ENCODE measurements at regions not wholly inside any gene's neighbourhood (a gene's known extent, or its start where the extent isn't known, plus 50 kb on each side); places are given as distances from the start of the nearest gene placed in this dataset.

DNA sequence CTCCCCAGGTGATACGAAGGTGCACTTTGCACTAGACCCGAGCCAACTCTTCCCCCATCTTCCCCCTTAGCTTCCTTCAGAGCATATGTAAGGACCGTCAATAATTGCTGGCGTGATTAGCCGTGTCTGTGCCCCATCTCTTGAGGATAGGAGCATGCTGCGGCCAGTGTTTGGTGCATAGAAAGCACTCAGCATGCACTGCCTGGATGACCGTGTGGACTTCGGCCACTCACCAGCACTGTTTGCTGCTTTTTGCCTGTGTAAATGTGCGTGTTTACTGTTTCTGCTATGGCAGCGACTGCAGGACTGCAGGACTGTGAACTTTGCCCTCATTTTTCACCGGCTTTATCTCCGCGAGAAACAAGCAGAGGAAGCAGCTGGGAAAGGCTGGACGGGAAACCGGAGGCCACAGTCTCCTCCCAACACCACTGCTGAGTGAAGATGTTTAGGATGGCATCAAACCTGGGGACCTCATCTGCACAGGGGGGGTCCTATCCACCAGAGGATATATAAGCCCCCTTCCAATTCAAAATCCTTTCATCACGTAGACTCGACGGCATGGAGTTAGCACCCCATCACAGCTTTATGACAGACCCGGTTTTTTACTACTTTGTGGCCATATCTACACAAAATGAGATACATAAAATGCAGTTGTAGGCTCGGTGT, 150.6 kb upstream of the AFDN start (continued):
- TF ChIP-seq ATRX (CRISPR knock-in tag; IDR thresholded peaks at IDR 0.05; ENCODE audit: borderline replicate concordance) (no peak), ZNF605 (CRISPR knock-in tag; IDR thresholded peaks at IDR 0.05) (peak; percentile 95), IRF2 (CRISPR knock-in tag; IDR thresholded peaks at IDR 0.05) (peak; percentile 99), ZNF562 (CRISPR knock-in tag; IDR thresholded peaks at IDR 0.05; ENCODE audit: borderline replicate concordance) (no peak; the same call in 1 of the 2 replicates), SIX4 (CRISPR knock-in tag; IDR thresholded peaks at IDR 0.05) (peak; percentile 93), NFKBIZ (CRISPR knock-in tag; IDR thresholded peaks at IDR 0.05) (peak; percentile 99), ASH2L (IDR thresholded peaks at IDR 0.05; ENCODE audit: insufficient read length, low read depth, low read length) (peak; percentile 99), CHD4 (IDR thresholded peaks at IDR 0.05; ENCODE audit: borderline replicate concordance, low read length) (peak; percentile 93), ZZZ3 (CRISPR knock-in tag; IDR thresholded peaks at IDR 0.05; ENCODE audit: borderline replicate concordance) (peak; percentile 70), CBFB (CRISPR knock-in tag; IDR thresholded peaks at IDR 0.05) (peak; percentile 92), SRSF1 (optimal IDR thresholded peaks at IDR 0.05; ENCODE audit: low read depth, low read length) (no peak), HCFC1 (IDR thresholded peaks at IDR 0.05; ENCODE audit: low read depth, low read length) (no peak), ZFP82 (CRISPR knock-in tag; IDR thresholded peaks at IDR 0.05; ENCODE audit: borderline replicate concordance) (no peak), CREM (IDR thresholded peaks at IDR 0.05) (peak; percentile 95), CREM (CRISPR knock-in tag; IDR thresholded peaks at IDR 0.05) (no peak), MYC (CRISPR knock-in tag; IDR thresholded peaks at IDR 0.05; ENCODE audit: borderline replicate concordance) (peak; percentile 98), ZFP36 (IDR thresholded peaks at IDR 0.05; ENCODE audit: borderline replicate concordance, low read depth, low read length, partially characterized antibody) (no peak), ZNF788 (CRISPR knock-in tag; IDR thresholded peaks at IDR 0.05; ENCODE audit: borderline replicate concordance) (peak; percentile 100), ZNF780A (CRISPR knock-in tag; IDR thresholded peaks at IDR 0.05) (peak; percentile 98), CEBPG (CRISPR knock-in tag; IDR thresholded peaks at IDR 0.05) (peak; percentile 88), PHF8 (CRISPR knock-in tag; IDR thresholded peaks at IDR 0.05) (peak; percentile 78), STAG1 (CRISPR knock-in tag; IDR thresholded peaks at IDR 0.05) (peak; percentile 70), ZSCAN9 (CRISPR knock-in tag; IDR thresholded peaks at IDR 0.05; ENCODE audit: borderline replicate concordance) (peak; percentile 99), ZNF331 (CRISPR knock-in tag; IDR thresholded peaks at IDR 0.05) (peak; percentile 98), ELF1 (CRISPR knock-in tag; IDR thresholded peaks at IDR 0.05) (peak; percentile 81)
- TF ChIP-seq, protein P1, sequence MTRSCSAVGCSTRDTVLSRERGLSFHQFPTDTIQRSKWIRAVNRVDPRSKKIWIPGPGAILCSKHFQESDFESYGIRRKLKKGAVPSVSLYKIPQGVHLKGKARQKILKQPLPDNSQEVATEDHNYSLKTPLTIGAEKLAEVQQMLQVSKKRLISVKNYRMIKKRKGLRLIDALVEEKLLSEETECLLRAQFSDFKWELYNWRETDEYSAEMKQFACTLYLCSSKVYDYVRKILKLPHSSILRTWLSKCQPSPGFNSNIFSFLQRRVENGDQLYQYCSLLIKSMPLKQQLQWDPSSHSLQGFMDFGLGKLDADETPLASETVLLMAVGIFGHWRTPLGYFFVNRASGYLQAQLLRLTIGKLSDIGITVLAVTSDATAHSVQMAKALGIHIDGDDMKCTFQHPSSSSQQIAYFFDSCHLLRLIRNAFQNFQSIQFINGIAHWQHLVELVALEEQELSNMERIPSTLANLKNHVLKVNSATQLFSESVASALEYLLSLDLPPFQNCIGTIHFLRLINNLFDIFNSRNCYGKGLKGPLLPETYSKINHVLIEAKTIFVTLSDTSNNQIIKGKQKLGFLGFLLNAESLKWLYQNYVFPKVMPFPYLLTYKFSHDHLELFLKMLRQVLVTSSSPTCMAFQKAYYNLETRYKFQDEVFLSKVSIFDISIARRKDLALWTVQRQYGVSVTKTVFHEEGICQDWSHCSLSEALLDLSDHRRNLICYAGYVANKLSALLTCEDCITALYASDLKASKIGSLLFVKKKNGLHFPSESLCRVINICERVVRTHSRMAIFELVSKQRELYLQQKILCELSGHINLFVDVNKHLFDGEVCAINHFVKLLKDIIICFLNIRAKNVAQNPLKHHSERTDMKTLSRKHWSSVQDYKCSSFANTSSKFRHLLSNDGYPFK (CRISPR knock-in tag; IDR thresholded peaks at IDR 0.05; ENCODE audit: borderline replicate concordance) = peak; percentile 93
- TF ChIP-seq, protein P2, sequence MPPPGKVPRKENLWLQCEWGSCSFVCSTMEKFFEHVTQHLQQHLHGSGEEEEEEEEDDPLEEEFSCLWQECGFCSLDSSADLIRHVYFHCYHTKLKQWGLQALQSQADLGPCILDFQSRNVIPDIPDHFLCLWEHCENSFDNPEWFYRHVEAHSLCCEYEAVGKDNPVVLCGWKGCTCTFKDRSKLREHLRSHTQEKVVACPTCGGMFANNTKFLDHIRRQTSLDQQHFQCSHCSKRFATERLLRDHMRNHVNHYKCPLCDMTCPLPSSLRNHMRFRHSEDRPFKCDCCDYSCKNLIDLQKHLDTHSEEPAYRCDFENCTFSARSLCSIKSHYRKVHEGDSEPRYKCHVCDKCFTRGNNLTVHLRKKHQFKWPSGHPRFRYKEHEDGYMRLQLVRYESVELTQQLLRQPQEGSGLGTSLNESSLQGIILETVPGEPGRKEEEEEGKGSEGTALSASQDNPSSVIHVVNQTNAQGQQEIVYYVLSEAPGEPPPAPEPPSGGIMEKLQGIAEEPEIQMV (CRISPR knock-in tag; IDR thresholded peaks at IDR 0.05; ENCODE audit: low read depth) = peak; percentile 96
- TF ChIP-seq, protein P3, sequence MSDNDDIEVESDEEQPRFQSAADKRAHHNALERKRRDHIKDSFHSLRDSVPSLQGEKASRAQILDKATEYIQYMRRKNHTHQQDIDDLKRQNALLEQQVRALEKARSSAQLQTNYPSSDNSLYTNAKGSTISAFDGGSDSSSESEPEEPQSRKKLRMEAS (IDR thresholded peaks at IDR 0.05) = no peak
